Right kidney (tissue), 1 donor: ENCODE measurements at regions not wholly inside any gene's neighbourhood (a gene's known extent, or its start where the extent isn't known, plus 50 kb on each side); places are given as distances from the start of the nearest gene placed in this dataset.
"Not testable (repeated sequence)": the region's sequence is repeated elsewhere in the genome, so short reads cannot be mapped to it uniquely, and the experiment has no call there.

Experiments used
- DNase-seq: peaks from one replicate; pipeline ENCODE4 v3.0.0-alpha.2; 2016

DNA sequence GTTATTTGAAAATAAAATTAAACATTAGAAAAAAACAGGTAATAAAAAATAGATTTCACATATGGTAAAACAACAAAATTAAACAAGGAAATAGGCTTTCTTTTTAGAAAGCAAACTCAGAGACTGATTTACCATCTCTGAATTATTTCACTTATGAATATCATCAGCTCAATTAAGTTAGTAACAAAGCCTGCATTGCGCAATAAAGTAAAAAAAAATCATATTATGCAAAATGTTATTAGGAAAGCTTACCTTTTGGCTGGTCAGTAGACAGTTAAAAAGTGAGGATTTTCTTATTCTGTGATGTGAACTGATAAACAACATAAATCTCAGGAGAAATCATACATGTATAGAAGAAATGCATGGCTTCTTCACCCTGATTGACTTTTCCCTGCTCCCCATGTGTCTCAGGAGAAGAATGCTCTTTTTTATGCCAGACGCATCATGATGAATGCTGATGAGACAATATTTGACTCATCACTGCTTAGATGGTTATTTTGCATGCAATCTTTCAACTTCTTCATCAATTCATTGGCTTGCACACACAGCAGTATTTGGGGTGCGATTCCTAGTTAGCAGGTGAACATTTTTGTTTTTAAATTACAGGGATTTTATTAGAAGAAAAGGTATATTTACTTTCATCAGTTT, 124.5 kb upstream of the USP15 start:
- DNase-seq, result no peak

DNA sequence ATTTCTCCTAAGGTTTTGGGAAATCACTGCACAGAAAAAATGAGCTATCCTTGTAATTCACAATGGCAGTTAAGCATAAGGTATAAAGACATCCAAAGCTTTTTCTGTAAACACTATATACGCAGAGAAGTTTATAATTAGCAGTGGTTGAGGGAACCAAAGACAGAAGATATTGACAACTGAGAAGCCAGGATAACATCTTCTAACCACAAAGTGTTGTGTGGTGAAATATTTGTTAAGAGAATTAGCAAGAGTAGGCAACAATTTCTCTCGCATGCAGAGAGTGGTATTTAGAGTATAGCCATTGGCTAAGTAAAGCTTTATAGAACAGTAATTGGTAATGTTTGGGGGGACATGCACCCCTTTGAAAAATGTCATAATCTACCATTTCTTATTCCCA, 123.7 kb upstream of the USP15 start:
- no peak for DNase-seq

DNA sequence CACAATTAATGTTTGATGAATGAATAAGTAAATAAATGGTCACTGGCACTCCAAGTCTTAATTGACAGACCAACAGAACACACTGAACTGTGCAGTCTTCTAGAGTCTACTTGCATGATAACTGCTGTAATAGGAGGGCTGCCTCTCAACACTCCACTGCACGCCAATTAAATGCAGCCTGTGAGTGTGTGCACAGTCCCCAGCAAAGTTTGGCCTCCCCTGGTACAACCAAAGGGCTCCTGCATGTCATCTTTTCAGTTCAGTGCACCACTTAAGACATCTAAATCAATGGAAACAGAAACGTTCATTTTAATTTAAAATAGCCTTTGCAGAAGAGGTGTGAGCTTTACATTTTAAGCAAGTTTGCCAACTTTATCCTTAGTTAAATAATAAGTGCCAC, 121.7 kb upstream of the USP15 start:
- DNase-seq, result no peak

DNA sequence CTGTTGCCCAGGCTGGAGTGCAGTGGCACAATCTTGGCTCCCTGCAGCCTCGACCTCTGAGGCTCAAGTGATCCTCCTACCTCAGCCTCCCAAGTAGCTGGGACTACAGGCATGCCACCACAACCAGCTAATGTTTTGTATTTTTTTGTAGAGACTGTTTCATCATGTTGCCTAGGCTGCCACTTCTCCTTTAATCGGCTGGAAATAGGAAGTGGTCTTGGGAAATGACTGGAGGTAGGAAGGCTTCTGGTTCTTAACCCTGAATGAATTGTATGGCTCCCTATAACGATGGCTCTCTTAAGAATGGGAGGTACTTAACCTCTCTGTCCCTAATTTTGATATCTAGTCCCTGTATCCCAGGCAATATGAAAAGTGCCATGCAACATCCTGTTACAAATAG, 113.9 kb upstream of the USP15 start:
- no peak for DNase-seq

DNA sequence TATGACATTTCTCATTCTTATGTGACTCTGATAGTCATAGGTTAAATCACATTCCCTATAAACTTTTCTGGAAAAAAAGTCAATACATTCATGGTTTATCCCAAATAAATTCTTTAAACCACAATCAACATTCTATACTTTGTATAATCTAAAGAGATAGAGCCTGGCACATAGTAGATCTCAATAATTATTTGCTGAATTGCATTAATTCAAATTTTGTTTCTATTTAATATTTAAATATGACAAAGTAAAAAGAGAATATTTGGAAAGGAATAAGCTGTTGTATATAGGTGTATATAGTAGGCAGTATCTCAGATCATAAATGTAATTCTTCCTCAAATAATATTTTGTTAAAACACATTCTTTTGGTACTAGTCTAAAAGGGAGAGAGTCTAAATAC, 102.2 kb upstream of the USP15 start:
- no peak for DNase-seq

DNA sequence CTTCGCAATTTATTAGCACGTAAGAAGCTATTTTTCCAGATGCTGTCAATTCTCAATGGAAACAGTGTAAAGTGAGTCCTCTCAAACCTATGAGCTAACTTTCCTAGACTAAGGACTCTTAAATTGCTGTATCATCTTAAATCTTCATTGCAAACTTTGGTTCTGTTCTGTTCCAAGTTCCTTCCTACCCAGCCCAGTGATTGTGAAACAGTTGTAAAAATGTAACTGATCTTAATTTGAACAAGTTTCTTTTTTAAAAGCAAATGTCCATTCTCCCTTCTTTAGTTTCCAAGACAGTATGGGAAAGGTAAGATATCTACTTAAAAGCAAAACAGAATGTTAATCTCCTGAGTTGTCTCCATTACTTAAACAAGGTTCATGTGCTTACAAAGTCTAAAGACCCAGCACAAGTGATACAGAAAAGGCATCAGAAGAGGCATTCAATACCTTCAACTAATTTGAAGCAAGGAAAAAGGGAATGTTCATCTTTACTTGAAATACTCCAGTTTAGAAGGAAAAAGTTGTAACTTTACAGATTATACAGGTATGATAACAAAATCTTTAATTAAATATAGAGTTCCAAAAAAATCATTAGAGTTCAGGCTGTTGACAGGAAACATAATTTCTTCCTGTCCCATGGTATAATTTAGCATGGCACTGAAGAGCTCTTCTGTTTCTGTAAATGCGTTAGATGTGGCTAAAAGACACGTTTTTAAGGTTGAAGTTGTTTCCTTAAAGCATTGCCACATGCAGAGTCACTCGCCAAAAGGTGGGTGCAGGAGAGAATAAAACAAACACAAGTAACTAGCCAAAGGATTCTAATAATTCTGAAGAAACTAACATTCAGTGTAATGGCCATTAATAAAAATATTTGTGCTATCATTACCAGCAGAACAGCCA, 101.5 kb upstream of the USP15 start:
- DNase-seq, result no peak

DNA sequence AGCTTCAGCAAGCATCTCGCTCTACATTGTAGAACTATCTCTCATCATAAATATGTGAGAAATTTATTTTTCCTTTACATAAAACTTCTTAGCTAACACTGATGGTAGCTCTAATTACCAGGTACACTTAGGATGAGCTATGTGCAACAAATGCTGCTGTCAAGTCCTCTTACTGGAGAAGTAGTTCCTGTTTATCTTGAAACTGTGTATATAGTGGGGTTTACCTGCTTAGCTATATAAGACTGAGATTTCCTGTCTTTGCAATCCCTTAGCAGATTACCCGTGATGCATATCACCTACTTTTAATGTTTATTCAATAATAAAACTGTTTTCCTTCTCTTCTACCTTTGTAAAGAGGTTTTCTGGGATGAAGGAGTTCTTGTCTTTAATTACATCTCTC, 98.0 kb upstream of the USP15 start:
- no peak for DNase-seq

DNA sequence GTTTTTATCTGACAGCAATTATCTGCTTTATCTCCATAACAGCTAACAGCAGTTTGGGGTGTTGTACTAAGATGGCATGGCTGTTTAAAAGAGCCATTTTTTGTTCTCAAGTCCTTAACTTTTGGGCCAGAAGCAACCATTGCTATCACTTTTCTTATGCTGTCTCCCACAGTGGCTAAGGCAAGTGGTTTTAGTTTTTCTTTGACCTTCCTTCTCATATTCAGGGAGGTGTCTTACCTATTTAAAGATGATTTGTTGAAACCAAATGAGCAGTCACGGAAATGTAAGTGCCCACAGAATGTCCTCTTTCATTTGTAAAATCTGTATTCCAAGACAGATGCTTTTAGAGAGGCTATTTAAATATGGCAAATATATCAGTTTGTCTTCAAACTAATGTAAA, 96.8 kb upstream of the USP15 start:
- no peak for DNase-seq

DNA sequence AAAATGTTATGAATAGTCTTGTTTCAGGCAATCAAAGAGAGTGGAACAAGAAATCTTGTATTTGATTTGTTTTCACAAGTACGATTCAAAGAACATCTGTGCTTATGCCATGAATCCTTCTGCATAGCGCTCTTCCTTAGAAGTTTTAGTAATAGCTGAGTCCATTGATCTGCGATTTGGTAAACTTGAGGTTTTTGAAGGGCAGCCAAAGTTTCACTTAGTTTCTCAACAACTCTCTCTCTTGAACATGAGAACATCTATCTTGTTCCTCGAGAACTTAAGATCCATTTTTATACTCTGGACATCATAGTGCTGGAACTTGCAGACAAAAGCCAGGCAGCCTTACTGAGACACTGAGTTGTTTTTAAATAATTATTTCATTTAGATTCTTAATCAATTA, 96.2 kb upstream of the USP15 start:
- DNase-seq, result no peak

DNA sequence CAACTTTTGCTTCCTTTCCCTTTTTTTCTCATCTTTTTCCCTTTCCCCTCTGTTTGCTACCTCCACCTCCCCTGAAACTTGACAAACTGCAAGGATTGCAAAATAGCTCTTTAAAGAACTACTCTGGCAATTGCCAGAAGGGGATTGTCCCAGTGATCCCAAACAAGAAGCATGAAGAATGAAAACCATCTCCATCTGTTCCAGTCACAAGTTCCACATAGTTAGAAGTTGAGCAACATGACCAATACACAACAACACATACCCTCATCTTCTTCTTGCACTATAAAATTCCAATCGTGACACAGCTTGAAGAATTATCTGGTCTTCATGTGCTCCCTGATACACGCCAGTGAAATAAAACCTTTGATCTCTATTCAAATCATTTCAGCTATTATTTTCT, 93.7 kb upstream of the USP15 start:
- DNase-seq, result no peak

DNA sequence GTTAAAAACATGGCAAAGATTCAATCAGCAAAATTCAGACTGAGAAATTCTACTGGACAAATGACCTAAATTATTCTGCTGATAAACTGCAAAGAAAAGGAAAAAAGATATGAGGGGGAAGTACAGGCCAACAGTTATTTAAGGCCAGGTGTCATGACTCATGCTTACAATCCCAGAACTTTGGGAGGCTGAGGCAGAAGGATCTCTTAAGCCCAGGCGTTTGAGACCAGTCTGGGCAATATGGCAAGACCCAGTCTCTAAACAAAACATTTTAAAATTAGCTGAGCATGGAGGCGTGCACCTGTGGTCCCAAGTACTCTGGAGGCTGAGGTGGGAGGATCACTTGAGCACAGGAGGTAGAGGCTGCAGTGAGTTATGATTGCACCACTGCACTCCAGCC, 91.8 kb upstream of the USP15 start:
- no peak for DNase-seq

DNA sequence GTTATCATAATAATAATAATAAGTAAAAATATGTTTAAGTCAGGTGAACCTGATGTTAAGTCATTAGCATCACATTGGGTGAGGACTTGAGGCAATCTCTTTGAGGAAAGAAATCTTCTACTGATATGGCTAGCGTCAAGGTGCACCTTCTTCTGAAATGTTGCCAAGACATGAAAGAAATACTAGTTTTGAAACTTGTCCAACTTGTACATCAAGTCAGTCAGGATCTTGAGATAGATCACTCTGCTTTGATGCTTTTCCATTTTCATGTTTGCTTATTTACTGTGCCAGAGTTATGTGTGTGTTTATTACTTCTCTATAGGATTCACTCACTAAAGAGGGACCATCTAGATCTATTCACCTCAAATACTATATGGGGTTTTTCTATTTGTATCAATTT, 90.0 kb upstream of the USP15 start:
- no peak for DNase-seq

DNA sequence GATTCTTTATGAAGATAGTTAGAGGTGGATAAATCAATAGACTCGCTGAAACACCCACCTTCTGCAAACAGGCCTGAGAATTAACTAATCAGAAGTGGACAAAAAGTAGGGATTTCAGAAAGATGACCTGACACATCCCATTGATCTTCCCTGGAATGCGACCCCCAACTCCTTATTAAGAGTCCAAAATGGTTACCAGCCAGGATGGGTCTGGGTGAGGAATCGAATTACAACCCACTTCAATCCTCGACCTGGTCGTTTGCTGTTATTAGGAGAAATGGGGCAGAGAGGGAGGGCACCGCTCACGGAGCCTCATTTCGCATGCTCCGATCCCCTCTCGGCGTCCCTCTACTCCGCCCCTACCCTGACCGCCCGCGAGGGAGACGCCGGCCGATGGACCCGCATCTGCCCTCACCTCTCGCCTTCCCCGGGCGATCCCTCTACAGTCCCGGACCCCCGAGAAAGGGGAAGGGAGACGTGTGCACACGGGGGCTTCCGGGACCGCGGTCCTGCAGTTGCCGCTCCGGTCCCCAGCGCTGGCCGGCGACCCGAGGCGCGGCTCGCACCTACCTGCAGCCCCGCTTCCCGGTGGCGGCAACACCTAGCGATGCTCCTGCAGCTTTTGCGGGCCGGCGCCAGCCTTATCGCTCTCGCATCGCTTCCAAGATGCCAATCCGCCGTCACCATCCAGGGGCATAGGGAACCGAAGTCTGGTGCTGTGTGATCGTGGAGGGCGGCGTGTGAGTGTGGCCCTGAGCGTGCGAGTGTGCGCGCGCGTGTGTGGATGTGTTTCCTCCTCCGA, 69.3 kb upstream of the USP15 start:
- no peak for DNase-seq

DNA sequence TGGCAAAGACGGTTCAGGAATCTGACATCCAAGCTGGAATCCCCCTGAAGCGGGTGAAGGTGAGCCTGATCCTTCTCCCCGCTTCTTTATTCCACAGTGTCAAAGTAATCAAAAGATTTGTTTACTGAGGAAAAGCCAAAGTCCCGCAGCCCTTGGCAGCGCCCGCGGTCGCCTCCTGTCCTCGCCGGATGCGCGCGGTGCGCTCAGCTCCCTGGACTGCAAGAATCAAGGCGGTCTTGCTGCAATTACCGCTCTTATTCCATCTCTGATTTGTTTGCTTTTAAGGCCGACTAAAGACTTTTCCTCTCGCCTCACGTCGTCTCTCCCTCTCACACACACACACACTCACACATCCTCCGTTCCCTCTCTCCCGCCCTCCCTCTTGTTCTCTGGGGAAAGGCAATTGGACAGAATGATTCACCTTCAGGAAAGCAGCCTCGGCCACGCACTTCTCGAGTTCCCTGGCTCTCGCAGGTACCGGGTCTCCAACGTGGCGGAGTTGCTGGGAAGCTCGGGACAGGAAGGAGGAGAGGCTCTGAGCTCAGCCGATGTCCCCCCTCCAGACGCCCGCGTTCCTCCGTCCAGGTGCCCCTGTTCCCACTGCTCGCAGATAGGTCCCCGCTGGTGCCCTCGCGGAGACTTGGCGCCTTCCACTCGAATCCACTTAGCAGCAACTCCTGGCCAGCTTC, 68.6 kb upstream of the USP15 start:
- peak; percentile 66 for DNase-seq

DNA sequence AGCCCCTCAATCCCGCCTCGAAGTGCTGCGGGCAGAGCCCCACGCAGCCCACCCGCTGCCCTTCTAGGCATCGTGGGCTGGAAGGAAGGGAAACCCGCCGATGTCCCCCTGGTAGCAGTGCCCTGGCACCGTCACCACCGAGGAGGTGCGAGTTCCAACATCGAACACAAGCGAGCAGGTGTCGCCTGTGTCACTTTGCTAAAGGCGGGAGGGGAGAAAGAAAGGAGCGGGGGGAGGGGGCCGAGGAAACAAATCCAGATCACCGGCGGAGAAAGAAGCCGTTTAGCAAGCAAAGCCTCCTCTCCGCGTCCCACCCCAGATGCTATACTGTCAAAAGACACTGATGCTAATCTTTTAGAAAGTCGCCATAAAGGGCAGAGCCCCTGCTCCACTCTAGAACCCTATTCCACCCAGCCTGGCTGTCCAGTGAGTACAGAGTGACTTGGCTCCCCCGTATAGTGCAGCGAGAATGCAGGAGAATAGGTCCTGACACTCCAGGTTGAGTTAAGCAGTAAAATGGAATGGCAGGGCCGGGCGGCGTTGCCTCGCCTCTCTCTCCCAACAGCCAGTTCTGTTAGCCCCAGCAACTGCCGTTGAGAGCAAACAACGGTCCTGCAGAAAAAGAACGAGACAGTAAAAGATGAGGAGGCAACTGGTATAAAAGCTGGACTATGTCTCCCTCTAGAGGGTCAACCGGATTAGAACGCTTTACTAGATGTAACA, 67.9 kb upstream of the USP15 start:
- DNase-seq, result peak; percentile 68

DNA sequence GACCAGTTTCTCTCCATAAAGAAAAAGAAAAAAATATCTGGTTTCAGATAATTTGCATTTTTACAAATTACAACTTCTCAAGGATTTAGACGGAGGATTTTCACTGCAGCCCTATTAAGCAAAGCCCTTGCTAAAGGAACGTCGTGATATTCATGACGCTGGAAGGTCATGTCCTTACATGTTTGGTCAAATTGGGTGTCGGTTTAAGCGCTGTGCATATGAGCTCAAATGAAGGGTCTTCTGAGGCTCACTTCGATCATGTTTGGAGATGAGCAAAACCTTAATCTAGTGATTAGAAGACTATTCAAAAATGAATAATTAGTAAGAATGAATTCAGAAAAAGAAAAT, 67.3 kb upstream of the USP15 start:
- DNase-seq, result no peak

DNA sequence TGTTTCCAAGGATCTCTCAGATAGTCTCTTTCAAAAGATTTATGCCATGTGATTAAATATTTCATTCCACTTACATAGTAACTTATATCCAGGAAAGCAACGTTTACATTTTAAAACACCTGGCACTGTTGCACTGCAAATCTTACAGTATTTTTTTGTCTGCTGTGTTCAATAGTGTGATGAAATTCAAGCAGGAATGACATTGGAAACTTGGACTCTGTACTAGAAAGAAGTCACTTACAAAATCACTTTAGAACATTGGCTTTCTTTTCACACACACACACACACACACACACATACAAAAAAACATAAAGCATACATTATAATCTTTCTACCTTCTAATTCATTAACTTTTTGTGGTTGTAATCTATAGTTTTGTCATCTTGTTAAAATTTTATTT, 66.2 kb upstream of the USP15 start:
- DNase-seq, result no peak

DNA sequence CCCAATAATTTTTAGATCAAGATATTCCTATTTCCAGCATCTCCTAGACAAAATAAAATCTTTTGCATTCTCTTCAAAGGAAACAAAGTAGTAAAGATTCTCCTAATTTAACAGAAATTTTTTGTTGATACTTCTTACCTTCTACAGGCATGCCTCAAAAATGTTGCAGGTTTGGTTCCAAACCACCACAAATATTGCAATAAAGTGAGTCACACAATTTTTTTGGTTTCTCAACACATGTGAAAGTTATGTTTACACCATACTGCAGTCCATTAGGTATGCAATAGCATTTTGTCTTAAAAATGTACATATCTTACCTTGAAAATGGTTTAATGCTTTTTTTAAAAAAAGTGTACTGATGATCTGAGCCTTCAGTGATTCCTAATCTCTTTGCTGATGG, 65.6 kb upstream of the USP15 start:
- DNase-seq, result no peak

DNA sequence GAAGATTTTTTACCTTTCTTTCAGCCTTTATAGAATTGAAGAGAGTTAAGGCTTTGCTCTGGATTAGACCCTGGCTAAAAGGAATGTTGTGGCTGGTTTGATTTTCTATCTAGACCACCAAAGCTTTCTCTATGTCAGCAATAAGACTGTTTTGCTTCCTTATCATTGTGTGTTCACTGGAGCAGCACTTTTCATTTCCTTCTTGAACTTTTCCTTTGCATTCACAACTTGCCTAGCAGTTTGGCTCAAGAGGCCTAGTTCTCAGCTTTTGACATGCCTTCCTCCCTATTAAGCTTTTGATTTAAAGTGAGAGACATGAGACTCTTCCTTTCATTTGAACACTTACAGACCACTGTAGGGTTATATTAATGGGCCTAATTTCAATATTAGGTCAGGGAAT, 64.1 kb upstream of the USP15 start:
- DNase-seq, result no peak

DNA sequence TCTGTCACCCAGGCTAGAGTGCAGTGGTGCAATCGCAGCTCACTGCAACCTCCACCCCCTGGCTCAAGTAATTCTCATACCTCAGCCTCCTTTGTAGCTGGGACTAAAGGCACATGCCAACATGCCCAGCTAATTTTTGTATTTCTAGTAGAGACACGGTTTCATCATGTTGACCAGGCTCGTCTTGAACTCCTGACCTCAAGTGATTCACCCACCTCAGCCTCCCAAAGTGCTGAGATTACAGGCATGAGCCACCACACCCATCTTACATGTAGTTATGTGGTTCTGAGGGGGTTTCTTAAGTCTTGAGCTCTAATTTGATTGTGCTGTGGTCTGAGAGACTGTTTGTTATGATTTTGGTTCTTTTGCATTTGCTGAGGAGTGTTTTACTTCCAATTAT, 57.3 kb upstream of the USP15 start:
- not testable (repeated sequence) for DNase-seq

DNA sequence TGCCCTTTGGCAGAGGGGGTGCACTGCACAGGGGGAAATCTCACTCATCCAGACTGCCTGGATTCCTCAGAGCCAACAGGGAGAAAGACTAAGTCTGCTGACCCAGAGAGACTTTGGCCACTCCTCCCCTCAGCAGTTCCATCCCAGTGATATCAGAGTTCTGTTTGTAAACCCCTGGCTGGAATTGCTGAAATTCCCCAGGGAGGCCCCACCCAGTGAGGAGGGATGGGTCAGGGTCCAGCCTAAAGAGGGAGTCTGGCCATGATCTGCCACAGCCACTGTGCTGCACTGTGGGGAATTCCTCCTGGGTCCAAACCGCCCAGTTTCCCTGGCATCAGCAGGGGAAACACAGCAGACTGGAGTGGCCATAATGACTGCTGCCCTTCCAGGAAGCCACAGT, 54.9 kb upstream of the USP15 start:
- no peak for DNase-seq

DNA sequence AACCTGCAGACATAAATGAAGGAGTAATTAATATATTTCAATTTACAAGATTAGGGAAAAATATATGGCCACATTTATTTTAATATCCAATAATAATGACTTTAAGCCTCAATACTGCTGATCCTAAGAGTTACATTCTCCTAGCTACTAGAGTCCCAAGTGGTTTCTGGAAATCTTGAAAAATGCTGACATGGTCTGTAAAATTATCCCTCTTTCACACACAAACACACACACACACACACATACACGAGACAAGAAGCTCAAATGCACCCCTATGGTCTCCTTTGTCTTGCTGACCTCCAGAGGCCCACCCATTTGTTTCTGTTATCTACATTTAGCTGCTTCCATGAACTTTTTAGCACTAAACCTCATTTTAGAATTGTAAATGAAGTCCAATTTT, 53.0 kb upstream of the USP15 start:
- no peak for DNase-seq
